HTR-8/SVneo (cell line): ENCODE measurements at regions not wholly inside any gene's neighbourhood (a gene's known extent, or its start where the extent isn't known, plus 50 kb on each side); places are given as distances from the start of the nearest gene placed in this dataset.

ENCODE experiments used
- DNase-seq: peaks from one replicate; pipeline ENCODE4 v3.0.0; 2011; ENCODE audit warnings: low spot score, mixed read lengths; ENCODE audit not compliant: insufficient read length
- FAIRE-seq: peaks from 2 replicates; lab custom pipeline; 2011; peaks lifted over from hg19 to GRCh38; lab: Jason Lieb, UNC

GRCh38 chr3:109887293-109887692 is 549.9 kb upstream of the DPPA4 start:
- no peak for DNase-seq
- no peak for FAIRE-seq

- FAIRE-seq (no peak), DNase-seq (no peak)
These were observed 550.7 kb upstream of the DPPA4 start for GRCh38 chr3:109888026-109888425.

GRCh38 chr3:109897734-109898133 is 560.4 kb upstream of the DPPA4 start:
- DNase-seq: no peak
- no peak for FAIRE-seq

GRCh38 chr3:109899925-109900324 is 562.6 kb upstream of the DPPA4 start:
- no peak for DNase-seq
- FAIRE-seq: no peak

GRCh38 chr3:109900783-109901182 is 563.4 kb upstream of the DPPA4 start:
- FAIRE-seq: no peak
- DNase-seq: no peak

- DNase-seq: no peak
- no peak for FAIRE-seq
These were observed 565.2 kb upstream of the DPPA4 start for GRCh38 chr3:109902549-109902948.

- FAIRE-seq (no peak), DNase-seq (no peak)
These were observed 565.8 kb upstream of the DPPA4 start for GRCh38 chr3:109903100-109903499.

GRCh38 chr3:109910772-109911171 is 573.4 kb upstream of the DPPA4 start:
- peak; percentile 60 for FAIRE-seq
- no peak for DNase-seq

- FAIRE-seq: no peak
- no peak for DNase-seq
These were observed 581.4 kb upstream of the DPPA4 start for GRCh38 chr3:109918740-109919139.

GRCh38 chr3:109920749-109921148 is 583.4 kb upstream of the DPPA4 start:
- DNase-seq (no peak), FAIRE-seq (no peak)

- DNase-seq (no peak), FAIRE-seq (no peak)
These were observed 584.2 kb upstream of the DPPA4 start for GRCh38 chr3:109921509-109921908.

GRCh38 chr3:109922856-109923255 is 585.5 kb upstream of the DPPA4 start:
- DNase-seq (no peak), FAIRE-seq (no peak)

GRCh38 chr3:109923431-109923830 is 586.1 kb upstream of the DPPA4 start:
- DNase-seq (no peak), FAIRE-seq (peak; percentile 9)

- DNase-seq (no peak), FAIRE-seq (no peak)
These were observed 586.9 kb upstream of the DPPA4 start for GRCh38 chr3:109924196-109924595.

GRCh38 chr3:109926376-109926775 is 589.0 kb upstream of the DPPA4 start:
- DNase-seq: no peak
- no peak for FAIRE-seq

GRCh38 chr3:109927161-109927560 is 589.8 kb upstream of the DPPA4 start:
- peak; percentile 23 for FAIRE-seq
- peak; percentile 75 for DNase-seq

- FAIRE-seq: no peak
- DNase-seq: no peak
These were observed 590.4 kb upstream of the DPPA4 start for GRCh38 chr3:109927726-109928125.

- FAIRE-seq: no peak
- DNase-seq: no peak
These were observed 593.2 kb upstream of the DPPA4 start for GRCh38 chr3:109930582-109930981.

- FAIRE-seq (no peak), DNase-seq (no peak)
These were observed 596.2 kb upstream of the DPPA4 start for GRCh38 chr3:109933576-109933975.

- DNase-seq (no peak), FAIRE-seq (no peak)
These were observed 602.5 kb upstream of the DPPA4 start for GRCh38 chr3:109939817-109940216.

- DNase-seq (no peak), FAIRE-seq (peak; percentile 9)
These were observed 605.8 kb upstream of the DPPA4 start for GRCh38 chr3:109943181-109943580.

- DNase-seq: no peak
- no peak for FAIRE-seq
These were observed 607.5 kb upstream of the DPPA4 start for GRCh38 chr3:109944836-109945235.

- FAIRE-seq (no peak), DNase-seq (no peak)
These were observed 615.6 kb upstream of the DPPA4 start for GRCh38 chr3:109952924-109953323.
